ENCODE measurements at regions not wholly inside any gene's neighbourhood (a gene's known extent, or its start where the extent isn't known, plus 50 kb on each side); places are given as distances from the start of the nearest gene placed in this dataset.

DNA sequence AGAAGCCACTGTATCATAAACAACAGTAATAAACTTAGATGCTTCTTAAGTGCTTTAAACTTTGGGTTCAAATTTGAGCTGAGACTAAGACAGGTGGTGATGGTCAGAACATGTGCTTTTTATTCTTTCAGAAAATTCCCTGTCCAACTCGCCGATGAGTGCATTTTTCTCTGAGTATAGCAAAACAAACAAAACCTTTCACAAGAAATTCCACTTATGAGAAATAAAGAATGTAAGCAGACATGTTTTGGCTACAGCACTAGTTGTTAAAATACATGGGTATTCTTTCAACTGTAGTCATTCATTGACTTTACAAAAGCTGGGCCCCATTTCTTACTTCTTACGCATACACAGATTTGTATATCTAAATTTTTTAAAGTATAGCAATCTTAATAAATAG is 125.6 kb downstream of the SPRY2 start:
- Mint-ChIP-seq H3K4me1 (no peaks in the 10 kb centered on the region), H3K9me3 (no peaks in the 10 kb centered on the region), H3K27me3 (ENCODE audit: low read depth in 3 of 3) (peaks cover 0 to 2% (median 2%) of the 10 kb centered on the region in 3 donors), H3K27ac (no peak overlapping the region), H3K4me3 (no peak overlapping the region), H3K36me3 (no peaks in the 10 kb centered on the region)
- no peak for DNase-seq

- Mint-ChIP-seq H3K4me3 (no peak overlapping the region), H3K36me3 (no peaks in the 10 kb centered on the region), H3K9me3 (no peaks in the 10 kb centered on the region), H3K27me3 (ENCODE audit: low read depth in 3 of 3) (peaks cover 0 to 2% (median 2%) of the 10 kb centered on the region in 3 donors), H3K4me1 (no peaks in the 10 kb centered on the region), H3K27ac (no peak overlapping the region)
- no peak for DNase-seq
Observed at GRCh38 chr13:80214521-80214991, 126.4 kb downstream of the SPRY2 start.

GRCh38 chr13:80214050-80214449 is 126.9 kb downstream of the SPRY2 start:
- DNase-seq: no peak
- Mint-ChIP-seq H3K27me3 (ENCODE audit: low read depth in 3 of 3) (peaks cover 0 to 2% (median 2%) of the 10 kb centered on the region in 3 donors), H3K9me3 (no peaks in the 10 kb centered on the region), H3K36me3 (no peaks in the 10 kb centered on the region), H3K4me3 (no peak overlapping the region), H3K27ac (no peak overlapping the region), H3K4me1 (no peaks in the 10 kb centered on the region)

DNA sequence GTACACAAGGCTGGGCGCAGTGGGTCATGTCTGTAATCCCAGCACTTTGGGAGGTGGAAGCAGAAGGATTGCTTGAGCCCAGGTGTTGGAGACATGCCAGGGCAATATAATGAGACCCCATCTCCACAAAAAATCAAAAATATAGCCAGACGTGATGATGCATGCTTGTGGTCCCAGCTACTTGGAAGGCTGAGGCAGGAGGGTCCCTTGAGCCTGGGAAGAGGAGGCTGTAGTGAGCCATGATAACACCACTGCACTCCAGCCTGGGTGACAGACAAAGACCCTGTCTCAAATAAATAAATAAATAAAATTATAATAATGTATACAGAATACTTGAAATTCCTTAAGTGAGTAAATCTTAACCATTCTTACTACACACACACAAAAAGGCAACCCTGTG is 127.7 kb downstream of the SPRY2 start:
- no peak for DNase-seq
- Mint-ChIP-seq H3K9me3 (no peaks in the 10 kb centered on the region), H3K36me3 (no peaks in the 10 kb centered on the region), H3K27me3 (ENCODE audit: low read depth in 3 of 3) (peaks cover 0 to 2% (median 2%) of the 10 kb centered on the region in 3 donors), H3K4me3 (no peak overlapping the region), H3K4me1 (no peaks in the 10 kb centered on the region), H3K27ac (no peak overlapping the region)

GRCh38 chr13:80211566-80211965 is 129.4 kb downstream of the SPRY2 start:
- H3K36me3 Mint-ChIP-seq: no peaks in the 10 kb centered on the region
- no peak overlapping the region for H3K4me3 Mint-ChIP-seq
- H3K27ac Mint-ChIP-seq: no peak overlapping the region
- no peaks in the 10 kb centered on the region for H3K4me1 Mint-ChIP-seq
- peaks cover 0 to 3% (median 0%) of the 10 kb centered on the region in 6 donors for H3K9me3 Mint-ChIP-seq
- no peak for DNase-seq
- peaks cover 0 to 2% (median under 1%) of the 10 kb centered on the region in 3 donors for H3K27me3 Mint-ChIP-seq (ENCODE audit: low read depth in 3 of 3)

DNA sequence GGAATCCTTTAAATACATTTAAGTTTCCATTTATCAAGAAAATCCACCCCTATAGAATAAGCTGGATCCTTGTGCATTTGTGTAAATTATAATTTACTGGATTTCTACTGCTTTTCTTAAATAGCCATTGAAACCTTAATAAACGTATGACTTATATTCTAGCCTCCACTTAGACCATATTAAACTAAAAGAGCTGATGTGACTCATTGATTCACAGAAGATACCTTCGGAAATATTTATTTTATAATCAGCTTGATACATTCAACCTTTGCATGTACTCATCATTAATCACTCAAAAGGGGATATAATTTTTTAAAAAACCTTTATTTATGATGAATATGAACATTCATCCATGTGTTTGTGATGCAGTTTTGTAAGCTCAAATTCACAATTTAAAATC is 136.3 kb downstream of the SPRY2 start:
- no peak for DNase-seq
- H3K9me3 Mint-ChIP-seq: peaks cover 0 to 3% (median 0%) of the 10 kb centered on the region in 6 donors
- H3K36me3 Mint-ChIP-seq: no peaks in the 10 kb centered on the region
- H3K27me3 Mint-ChIP-seq (ENCODE audit: low read depth in 3 of 3): peaks cover 0 to 6% (median 0%) of the 10 kb centered on the region in 3 donors
- no peak overlapping the region for H3K27ac Mint-ChIP-seq
- no peak overlapping the region for H3K4me3 Mint-ChIP-seq
- no peaks in the 10 kb centered on the region for H3K4me1 Mint-ChIP-seq

DNA sequence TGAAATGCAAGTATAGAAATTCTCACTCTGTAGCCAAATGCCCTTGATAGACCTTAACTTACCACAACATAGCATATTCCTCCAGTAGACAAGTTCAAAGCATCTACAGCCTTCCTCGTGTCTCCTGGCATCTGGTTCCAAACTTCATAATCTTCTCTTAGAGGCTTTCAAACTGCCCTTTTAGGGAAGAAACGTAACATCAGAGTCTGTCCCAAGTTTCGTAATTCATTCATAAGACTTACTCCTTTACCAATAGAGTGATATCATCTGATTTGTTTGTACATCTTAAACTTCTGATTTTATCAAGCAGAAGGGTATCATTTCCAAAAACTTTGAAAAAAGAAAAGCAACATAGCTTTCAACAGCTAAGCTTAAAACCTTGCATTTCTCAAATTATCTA is 137.4 kb downstream of the SPRY2 start:
- H3K4me3 Mint-ChIP-seq: no peak overlapping the region
- no peaks in the 10 kb centered on the region for H3K4me1 Mint-ChIP-seq
- H3K27ac Mint-ChIP-seq: no peak overlapping the region
- no peaks in the 10 kb centered on the region for H3K36me3 Mint-ChIP-seq
- H3K27me3 Mint-ChIP-seq (ENCODE audit: low read depth in 3 of 3): peaks cover 0 to 6% (median 0%) of the 10 kb centered on the region in 3 donors
- no peak for DNase-seq
- peaks cover 0 to 3% (median 0%) of the 10 kb centered on the region in 6 donors for H3K9me3 Mint-ChIP-seq

DNA sequence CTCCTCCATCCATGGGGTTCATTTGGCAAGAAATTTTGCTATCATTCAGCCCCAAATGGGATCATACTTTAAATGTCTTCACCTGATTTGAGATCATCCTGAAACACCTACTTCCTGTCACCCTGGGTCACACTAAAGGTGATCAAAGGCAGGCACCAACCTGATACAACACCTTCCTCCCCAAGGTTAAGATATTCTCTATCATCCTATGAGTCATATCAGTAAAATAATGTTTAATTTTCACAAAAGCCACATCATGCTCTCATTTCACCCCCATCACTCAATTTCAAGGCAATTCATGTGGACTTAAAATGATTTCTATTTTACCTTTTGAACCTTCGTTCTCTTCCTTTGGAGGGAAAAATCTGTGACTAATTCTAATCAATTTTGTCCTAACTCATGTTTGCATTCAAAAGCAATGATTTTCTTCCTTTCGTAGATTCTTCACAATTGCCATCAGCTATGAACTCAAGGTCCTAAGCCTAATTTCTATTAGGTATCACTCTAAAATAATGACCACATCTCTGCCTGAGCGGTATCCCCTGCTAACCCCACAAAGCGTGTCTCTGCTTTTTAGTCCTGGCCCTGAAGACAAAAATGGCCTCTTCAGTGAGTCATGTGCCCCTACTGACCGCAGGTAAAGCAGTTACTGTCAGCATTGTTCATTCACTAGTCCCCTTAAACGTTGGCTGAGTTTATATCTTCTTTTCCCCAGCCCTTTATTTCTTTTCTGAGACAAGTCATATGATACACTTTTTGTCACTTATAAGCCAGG is 139.0 kb downstream of the SPRY2 start:
- Mint-ChIP-seq H3K4me1 (no peaks in the 10 kb centered on the region), H3K27me3 (ENCODE audit: low read depth in 3 of 3) (peaks cover 0 to 6% (median 0%) of the 10 kb centered on the region in 3 donors), H3K36me3 (no peaks in the 10 kb centered on the region), H3K4me3 (no peak overlapping the region), H3K27ac (no peak overlapping the region), H3K9me3 (no peaks in the 10 kb centered on the region)
- DNase-seq: no peak

DNA sequence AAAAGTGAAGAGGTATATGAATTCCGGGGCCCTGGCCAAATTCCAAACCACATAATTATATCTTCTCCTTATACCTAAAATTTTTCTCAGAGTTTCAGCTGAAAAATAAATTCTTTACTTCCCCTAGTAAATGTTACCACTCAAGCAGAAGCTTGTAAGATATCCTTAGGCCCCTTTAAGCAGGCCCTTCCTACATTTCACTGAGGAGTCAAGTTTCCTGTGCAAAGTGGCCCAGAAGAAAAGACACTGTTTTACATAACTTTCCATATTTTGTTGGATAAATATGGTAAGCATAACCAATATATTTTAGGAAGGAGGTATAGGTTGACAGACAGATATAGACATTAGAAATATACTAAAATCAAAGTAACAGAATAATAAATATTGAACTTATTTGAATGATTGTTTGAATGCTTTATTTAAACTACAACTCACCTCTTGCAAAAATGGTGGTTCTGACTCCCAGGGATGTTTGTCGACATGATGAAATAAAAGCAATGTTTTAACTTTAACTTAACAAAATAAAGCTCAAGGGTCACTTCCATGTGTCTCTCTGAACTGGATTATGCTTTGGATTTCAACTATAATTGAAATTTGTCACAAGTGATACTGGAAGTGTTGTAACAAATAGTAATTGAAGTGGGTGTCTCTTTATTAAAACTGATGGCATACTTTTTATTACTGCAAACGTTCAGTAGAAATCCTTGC is 141.2 kb downstream of the SPRY2 start:
- Mint-ChIP-seq H3K9me3 (no peaks in the 10 kb centered on the region), H3K27ac (no peak overlapping the region), H3K36me3 (no peaks in the 10 kb centered on the region), H3K4me1 (no peaks in the 10 kb centered on the region), H3K4me3 (no peak overlapping the region), H3K27me3 (ENCODE audit: low read depth in 3 of 3) (peaks cover 0 to 7% (median 2%) of the 10 kb centered on the region in 3 donors)
- DNase-seq: no peak

GRCh38 chr13:80199067-80199466 is 141.9 kb downstream of the SPRY2 start:
- Mint-ChIP-seq H3K36me3 (no peaks in the 10 kb centered on the region), H3K4me1 (no peaks in the 10 kb centered on the region), H3K27me3 (ENCODE audit: low read depth in 3 of 3) (peaks cover 0 to 7% (median 2%) of the 10 kb centered on the region in 3 donors), H3K27ac (no peak overlapping the region), H3K4me3 (no peak overlapping the region), H3K9me3 (no peaks in the 10 kb centered on the region)
- DNase-seq: no peak

DNA sequence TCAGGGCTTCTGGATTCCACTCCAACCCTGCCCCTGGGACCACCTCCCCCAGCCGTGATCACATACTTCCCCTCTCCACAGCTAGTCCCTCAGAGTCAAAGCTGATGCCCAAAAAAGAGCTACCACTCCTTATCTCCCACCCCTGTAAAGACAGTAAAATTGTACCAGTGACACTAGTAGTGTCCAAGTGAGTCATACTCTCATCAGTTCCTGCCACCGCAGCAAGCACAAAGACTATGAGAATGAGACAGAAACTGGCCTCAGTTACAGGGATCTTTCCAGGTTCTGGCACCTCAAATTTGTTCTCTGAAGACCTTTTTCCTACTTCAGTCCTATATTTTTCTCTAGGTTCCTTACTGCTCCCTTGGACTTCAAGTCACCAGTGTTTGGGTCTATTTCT is 144.2 kb downstream of the SPRY2 start:
- DNase-seq: no peak
- H3K27me3 Mint-ChIP-seq (ENCODE audit: low read depth in 3 of 3): peaks cover 0 to 5% (median 2%) of the 10 kb centered on the region in 3 donors
- H3K9me3 Mint-ChIP-seq: no peaks in the 10 kb centered on the region
- H3K4me3 Mint-ChIP-seq: no peak overlapping the region
- no peaks in the 10 kb centered on the region for H3K36me3 Mint-ChIP-seq
- H3K27ac Mint-ChIP-seq: no peak overlapping the region
- H3K4me1 Mint-ChIP-seq: no peaks in the 10 kb centered on the region

DNA sequence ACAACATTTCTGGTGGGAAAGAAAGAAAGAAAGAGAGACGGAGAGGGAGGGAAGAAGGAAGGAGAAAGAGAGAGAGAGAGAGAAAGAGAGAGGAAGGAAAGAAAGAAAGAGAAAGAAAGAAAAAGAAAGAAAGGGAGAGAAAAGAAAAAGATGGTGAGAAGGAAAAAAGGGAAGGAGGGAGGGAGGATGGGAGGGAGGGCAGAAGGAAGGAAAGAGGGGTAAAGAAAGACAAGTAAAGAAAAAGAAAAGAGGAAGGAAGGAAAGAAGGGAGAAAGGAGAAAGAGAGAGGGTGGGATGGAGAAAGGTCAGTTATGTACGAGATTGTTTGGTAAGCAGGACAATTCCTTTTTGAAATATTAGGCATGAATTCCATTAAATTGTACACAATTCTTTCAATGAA is 145.3 kb downstream of the SPRY2 start:
- Mint-ChIP-seq H3K36me3 (no peaks in the 10 kb centered on the region), H3K27ac (no peak overlapping the region), H3K27me3 (ENCODE audit: low read depth in 3 of 3) (peaks cover 0 to 3% (median 2%) of the 10 kb centered on the region in 3 donors), H3K4me1 (no peaks in the 10 kb centered on the region), H3K9me3 (no peaks in the 10 kb centered on the region), H3K4me3 (no peak overlapping the region)
- DNase-seq: no peak

GRCh38 chr13:80189889-80190597 is 150.9 kb downstream of the SPRY2 start:
- Mint-ChIP-seq H3K4me1 (no peaks in the 10 kb centered on the region), H3K4me3 (no peak overlapping the region), H3K9me3 (no peaks in the 10 kb centered on the region), H3K27me3 (ENCODE audit: low read depth in 3 of 3) (peaks cover 0 to 1% (median 0%) of the 10 kb centered on the region in 3 donors), H3K27ac (no peak overlapping the region), H3K36me3 (no peaks in the 10 kb centered on the region)
- DNase-seq: no peak

Measured in immature natural killer cell (primary cell).